Putamen (tissue), 1 donor: ENCODE measurements at regions not wholly inside any gene's neighbourhood (a gene's known extent, or its start where the extent isn't known, plus 50 kb on each side); places are given as distances from the start of the nearest gene placed in this dataset.
"Not testable (repeated sequence)": the region's sequence is repeated elsewhere in the genome, so short reads cannot be mapped to it uniquely, and the experiment has no call there.

Experiments used
- DNase-seq: peaks from one replicate; pipeline ENCODE4 v3.0.0-alpha.2; 2016; ENCODE audit warnings: low spot score

GRCh38 chr6:93183531-93183972 lies 235.8 kb downstream of the EPHA7 start:
- DNase-seq, result no peak

- DNase-seq, result no peak
Observed at GRCh38 chr6:93182938-93183479, 236.3 kb downstream of the EPHA7 start.

- no peak for DNase-seq
Observed at GRCh38 chr6:93177918-93178317, 241.4 kb downstream of the EPHA7 start.

GRCh38 chr6:93177438-93177837 lies 241.9 kb downstream of the EPHA7 start:
- no peak for DNase-seq

- DNase-seq, result no peak
Observed at GRCh38 chr6:93176070-93176469, 243.3 kb downstream of the EPHA7 start.

- not testable (repeated sequence) for DNase-seq
Observed at GRCh38 chr6:93173573-93173972, 245.8 kb downstream of the EPHA7 start.

- no peak for DNase-seq
Observed at GRCh38 chr6:93165850-93166430, 253.4 kb downstream of the EPHA7 start.

GRCh38 chr6:93164781-93165180 lies 254.6 kb downstream of the EPHA7 start:
- DNase-seq, result no peak

GRCh38 chr6:93163146-93163545 lies 256.2 kb downstream of the EPHA7 start:
- DNase-seq, result no peak

GRCh38 chr6:93139408-93140081 lies 279.8 kb downstream of the EPHA7 start:
- DNase-seq, result no peak

- DNase-seq, result no peak
Observed at GRCh38 chr6:93136111-93136510, 283.2 kb downstream of the EPHA7 start.

- no peak for DNase-seq
Observed at GRCh38 chr6:93124006-93124632, 295.2 kb downstream of the EPHA7 start.

- no peak for DNase-seq
Observed at GRCh38 chr6:93123585-93123984, 295.8 kb downstream of the EPHA7 start.

GRCh38 chr6:93120154-93120742 lies 299.1 kb downstream of the EPHA7 start:
- no peak for DNase-seq

- no peak for DNase-seq
Observed at GRCh38 chr6:93105907-93106306, 313.5 kb downstream of the EPHA7 start.

GRCh38 chr6:93105017-93105416 lies 314.3 kb downstream of the EPHA7 start:
- no peak for DNase-seq

- DNase-seq, result no peak
Observed at GRCh38 chr6:93104195-93104817, 315.1 kb downstream of the EPHA7 start.

- DNase-seq, result no peak
Observed at GRCh38 chr6:93088621-93089501, 330.5 kb downstream of the EPHA7 start.

- DNase-seq, result no peak
Observed at GRCh38 chr6:93087606-93088005, 331.8 kb downstream of the EPHA7 start.

- no peak for DNase-seq
Observed at GRCh38 chr6:93086351-93086750, 333.0 kb downstream of the EPHA7 start.
